ENCODE measurements at regions not wholly inside any gene's neighbourhood (a gene's known extent, or its start where the extent isn't known, plus 50 kb on each side); places are given as distances from the start of the nearest gene placed in this dataset.

GRCh38 chr12:132404951-132405741 lies 75.8 kb upstream of the GALNT9 start:
- no peaks in the 10 kb centered on the region for H3K9me3 ChIP-seq (ENCODE audit: control insufficient read depth, low read length)
- H3K9ac ChIP-seq (ENCODE audit: low read length), result no peak overlapping the region
- H3K4me1 ChIP-seq (ENCODE audit: control insufficient read depth, insufficient read depth, low read length), result peaks cover 2% of the 10 kb centered on the region
- peaks cover 27% of the 10 kb centered on the region for H3K27me3 ChIP-seq (replicated peaks; ENCODE audit: control insufficient read depth, insufficient read depth, low read length)
- DNase-seq (ENCODE audit: low read depth), result no peak
- H3K36me3 ChIP-seq (ENCODE audit: control insufficient read depth, insufficient read depth, low read length, severe bottlenecking), result no peaks in the 10 kb centered on the region
- no peak overlapping the region for H3K4me3 ChIP-seq (ENCODE audit: low read length)

DNA sequence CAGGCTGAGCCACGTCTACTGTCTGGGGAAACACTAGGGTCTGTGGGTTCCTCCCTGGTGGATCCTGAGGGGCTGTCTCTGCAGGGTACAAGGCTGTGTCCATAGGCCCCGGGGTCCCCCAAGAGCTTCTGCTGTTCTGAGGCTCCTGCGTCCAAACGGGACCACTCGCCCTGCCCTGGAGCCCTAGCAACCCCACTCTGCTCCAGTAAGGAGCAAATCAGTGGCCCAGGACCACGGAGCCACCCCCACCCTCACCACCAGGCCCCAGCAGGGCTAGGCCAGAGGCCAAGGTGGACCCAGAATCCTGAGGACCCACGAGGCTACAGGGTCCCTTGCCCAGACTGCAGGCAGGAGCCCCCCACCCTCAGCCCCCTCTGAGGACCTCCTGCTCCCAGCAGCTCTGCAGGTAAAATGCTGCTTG lies 75.1 kb upstream of the GALNT9 start:
- Histone ChIP-seq H3K4me1 (ENCODE audit: control insufficient read depth, insufficient read depth, low read length) (peaks cover 4% of the 10 kb centered on the region), H3K27me3 (replicated peaks; ENCODE audit: control insufficient read depth, insufficient read depth, low read length) (peaks cover 26% of the 10 kb centered on the region), H3K9me3 (ENCODE audit: control insufficient read depth, low read length) (no peaks in the 10 kb centered on the region), H3K9ac (ENCODE audit: low read length) (no peak overlapping the region), H3K4me3 (ENCODE audit: low read length) (no peak overlapping the region), H3K36me3 (ENCODE audit: control insufficient read depth, insufficient read depth, low read length, severe bottlenecking) (no peaks in the 10 kb centered on the region)
- no peak for DNase-seq (ENCODE audit: low read depth)

- Histone ChIP-seq H3K9me3 (ENCODE audit: control insufficient read depth, low read length) (no peaks in the 10 kb centered on the region), H3K9ac (ENCODE audit: low read length) (no peak overlapping the region), H3K27me3 (replicated peaks; ENCODE audit: control insufficient read depth, insufficient read depth, low read length) (peaks cover 26% of the 10 kb centered on the region), H3K36me3 (ENCODE audit: control insufficient read depth, insufficient read depth, low read length, severe bottlenecking) (no peaks in the 10 kb centered on the region), H3K4me3 (ENCODE audit: low read length) (no peak overlapping the region), H3K4me1 (ENCODE audit: control insufficient read depth, insufficient read depth, low read length) (peaks cover 4% of the 10 kb centered on the region)
- no peak for DNase-seq (ENCODE audit: low read depth)
Observed at GRCh38 chr12:132403636-132404434, 74.4 kb upstream of the GALNT9 start.

- no peaks in the 10 kb centered on the region for H3K36me3 ChIP-seq (ENCODE audit: control insufficient read depth, insufficient read depth, low read length, severe bottlenecking)
- peaks cover 29% of the 10 kb centered on the region for H3K27me3 ChIP-seq (replicated peaks; ENCODE audit: control insufficient read depth, insufficient read depth, low read length)
- H3K9ac ChIP-seq (ENCODE audit: low read length), result no peak overlapping the region
- H3K9me3 ChIP-seq (ENCODE audit: control insufficient read depth, low read length), result no peaks in the 10 kb centered on the region
- DNase-seq (ENCODE audit: low read depth), result no peak
- peaks cover 4% of the 10 kb centered on the region for H3K4me1 ChIP-seq (ENCODE audit: control insufficient read depth, insufficient read depth, low read length)
- no peak overlapping the region for H3K4me3 ChIP-seq (ENCODE audit: low read length)
Observed at GRCh38 chr12:132402831-132403416, 73.5 kb upstream of the GALNT9 start.

- no peak for DNase-seq (ENCODE audit: low read depth)
- H3K4me1 ChIP-seq (ENCODE audit: control insufficient read depth, insufficient read depth, low read length), result peaks cover 4% of the 10 kb centered on the region
- H3K27me3 ChIP-seq (replicated peaks; ENCODE audit: control insufficient read depth, insufficient read depth, low read length), result peaks cover 29% of the 10 kb centered on the region
Observed at GRCh38 chr12:132401982-132402381, 72.6 kb upstream of the GALNT9 start.

GRCh38 chr12:132400011-132400641 lies 70.7 kb upstream of the GALNT9 start:
- H3K36me3 ChIP-seq (ENCODE audit: control insufficient read depth, insufficient read depth, low read length, severe bottlenecking), result no peaks in the 10 kb centered on the region
- no peaks in the 10 kb centered on the region for H3K9me3 ChIP-seq (ENCODE audit: control insufficient read depth, low read length)
- no peak overlapping the region for H3K9ac ChIP-seq (ENCODE audit: low read length)
- no peak for DNase-seq (ENCODE audit: low read depth)
- H3K27me3 ChIP-seq (replicated peaks; ENCODE audit: control insufficient read depth, insufficient read depth, low read length), result peaks cover 43% of the 10 kb centered on the region
- peaks cover 4% of the 10 kb centered on the region for H3K4me1 ChIP-seq (ENCODE audit: control insufficient read depth, insufficient read depth, low read length)
- no peak overlapping the region for H3K4me3 ChIP-seq (ENCODE audit: low read length)

More at GRCh38 chr12:132401982-132402381, 72.6 kb upstream of the GALNT9 start:
- Histone ChIP-seq H3K9me3 (ENCODE audit: control insufficient read depth, low read length) (no peaks in the 10 kb centered on the region), H3K4me3 (ENCODE audit: low read length) (no peak overlapping the region), H3K9ac (ENCODE audit: low read length) (no peak overlapping the region), H3K36me3 (ENCODE audit: control insufficient read depth, insufficient read depth, low read length, severe bottlenecking) (no peaks in the 10 kb centered on the region)

- H3K9ac ChIP-seq (ENCODE audit: low read length), result no peak overlapping the region
- H3K4me3 ChIP-seq (ENCODE audit: low read length), result no peak overlapping the region
- H3K27me3 ChIP-seq (replicated peaks; ENCODE audit: control insufficient read depth, insufficient read depth, low read length), result peaks cover 40% of the 10 kb centered on the region
- H3K36me3 ChIP-seq (ENCODE audit: control insufficient read depth, insufficient read depth, low read length, severe bottlenecking), result no peaks in the 10 kb centered on the region
- H3K4me1 ChIP-seq (ENCODE audit: control insufficient read depth, insufficient read depth, low read length), result peaks cover 4% of the 10 kb centered on the region
- DNase-seq (ENCODE audit: low read depth), result no peak
- H3K9me3 ChIP-seq (ENCODE audit: control insufficient read depth, low read length), result no peaks in the 10 kb centered on the region
Observed at GRCh38 chr12:132399092-132400010, 70.0 kb upstream of the GALNT9 start.

GRCh38 chr12:132398386-132398991 lies 69.1 kb upstream of the GALNT9 start:
- no peak overlapping the region for H3K9ac ChIP-seq (ENCODE audit: low read length)
- no peaks in the 10 kb centered on the region for H3K36me3 ChIP-seq (ENCODE audit: control insufficient read depth, insufficient read depth, low read length, severe bottlenecking)
- H3K27me3 ChIP-seq (replicated peaks; ENCODE audit: control insufficient read depth, insufficient read depth, low read length), result peaks cover 35% of the 10 kb centered on the region
- peaks cover 4% of the 10 kb centered on the region for H3K4me1 ChIP-seq (ENCODE audit: control insufficient read depth, insufficient read depth, low read length)
- no peak overlapping the region for H3K4me3 ChIP-seq (ENCODE audit: low read length)
- no peaks in the 10 kb centered on the region for H3K9me3 ChIP-seq (ENCODE audit: control insufficient read depth, low read length)
- DNase-seq (ENCODE audit: low read depth), result no peak

DNA sequence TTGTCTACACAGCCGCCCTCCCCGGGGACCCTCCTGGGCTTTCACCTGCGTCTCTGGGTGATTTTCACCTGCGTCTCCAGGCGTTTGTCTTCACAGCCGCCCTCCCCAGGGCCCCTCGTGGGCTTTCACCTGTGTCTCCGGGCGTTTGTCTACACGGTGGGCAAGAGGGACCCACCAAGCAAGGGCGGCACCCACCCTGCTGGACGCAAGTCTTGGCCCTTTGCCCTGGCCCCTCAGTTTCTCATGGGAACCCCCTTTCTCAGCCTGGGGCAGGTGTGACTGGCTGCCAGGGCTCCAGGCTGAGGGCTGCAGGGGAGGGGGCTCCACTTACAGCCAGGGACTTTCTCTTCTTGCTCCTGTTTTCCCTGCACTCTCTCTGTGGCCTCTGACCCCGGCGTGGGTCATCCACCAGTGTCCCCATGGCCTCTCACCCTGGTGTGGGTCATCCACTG lies 68.6 kb upstream of the GALNT9 start:
- peaks cover 35% of the 10 kb centered on the region for H3K27me3 ChIP-seq (replicated peaks; ENCODE audit: control insufficient read depth, insufficient read depth, low read length)
- no peak overlapping the region for H3K4me3 ChIP-seq (ENCODE audit: low read length)
- H3K9me3 ChIP-seq (ENCODE audit: control insufficient read depth, low read length), result no peaks in the 10 kb centered on the region
- no peak overlapping the region for H3K9ac ChIP-seq (ENCODE audit: low read length)
- no peak for DNase-seq (ENCODE audit: low read depth)
- peaks cover 4% of the 10 kb centered on the region for H3K4me1 ChIP-seq (ENCODE audit: control insufficient read depth, insufficient read depth, low read length)
- H3K36me3 ChIP-seq (ENCODE audit: control insufficient read depth, insufficient read depth, low read length, severe bottlenecking), result no peaks in the 10 kb centered on the region
